GM23338 (cell line): ENCODE measurements at regions not wholly inside any gene's neighbourhood (a gene's known extent, or its start where the extent isn't known, plus 50 kb on each side); places are given as distances from the start of the nearest gene placed in this dataset.
"Not testable (repeated sequence)": the region's sequence is repeated elsewhere in the genome, so short reads cannot be mapped to it uniquely, and the experiment has no call there.

ENCODE experiments used
- CREB1 ChIP-seq: fragments of 250-450 bp; sonication (Bioruptor Pico); IDR thresholded peaks from 2 replicates; pipeline ENCODE4 v1.5.0; 2020; ENCODE audit warnings: low read depth, mild to moderate bottlenecking, moderate library complexity
- CTCF ChIP-seq, 2 experiments: fragments of 200-600 bp in 1 of 2; sonication (generic) in 1 of 2; conservative IDR thresholded peaks; 2 replicates each; pipeline versions ENCODE4 v1.5.1 to v1.6.1; 2016 to 2017; ENCODE audit warnings: antibody characterized with exemption in 2 of 2, low read depth in 2 of 2, mild to moderate bottlenecking in 2 of 2, moderate library complexity in 1 of 2
- EZH2 ChIP-seq: fragments of 200-600 bp; sonication (generic); IDR thresholded peaks from one replicate; pipeline ENCODE4 v1.8.0; 2017; ENCODE audit warnings: antibody characterized with exemption, mild to moderate bottlenecking, low read depth; ENCODE audit not compliant: unreplicated experiment
- EZH2phosphoT487 ChIP-seq: fragments of 200-600 bp; sonication (generic); IDR thresholded peaks from one replicate; pipeline ENCODE4 v1.8.1; 2018; ENCODE audit warnings: antibody characterized with exemption; ENCODE audit not compliant: unreplicated experiment
- JUNB ChIP-seq: IDR thresholded peaks from one replicate; pipeline ENCODE4 v1.6.1; 2016; ENCODE audit warnings: antibody characterized with exemption; ENCODE audit not compliant: unreplicated experiment
- NANOG ChIP-seq: IDR thresholded peaks from 2 replicates; pipeline ENCODE4 v1.6.1; 2016; ENCODE audit warnings: antibody characterized with exemption, borderline replicate concordance
- POLR2AphosphoS5 ChIP-seq: IDR thresholded peaks from 2 replicates; pipeline ENCODE4 v1.6.1; 2016; ENCODE audit warnings: antibody characterized with exemption, low read depth
- REST ChIP-seq: IDR thresholded peaks from one replicate; pipeline ENCODE4 v1.6.1; 2018; ENCODE audit warnings: antibody characterized with exemption; ENCODE audit not compliant: unreplicated experiment
- ZNF331 ChIP-seq: fragments of 250-450 bp; sonication (Bioruptor Pico); IDR thresholded peaks from 2 replicates; pipeline ENCODE4 v1.5.0; 2020; ENCODE audit warnings: low read depth, mild to moderate bottlenecking, moderate library complexity
- ZNF462 ChIP-seq: fragments of 250-450 bp; sonication (Bioruptor Pico); IDR thresholded peaks from 2 replicates; pipeline ENCODE4 v1.5.0; 2020; ENCODE audit warnings: mild to moderate bottlenecking, moderate library complexity

GRCh38 chr17:27045039-27045438, 248.9 kb upstream of the WSB1 start:
- not testable (repeated sequence) for TF ChIP-seq EZH2phosphoT487; ZNF331; CTCF (conservative IDR thresholded peaks at IDR 0.05; ENCODE audit: low read depth in 2 of 2); EZH2; POLR2AphosphoS5; REST; ZNF462 (CRISPR knock-in tag); NANOG; JUNB; CREB1 (CRISPR knock-in tag)
